ENCODE measurements at regions not wholly inside any gene's neighbourhood (a gene's known extent, or its start where the extent isn't known, plus 50 kb on each side); places are given as distances from the start of the nearest gene placed in this dataset.

DNA sequence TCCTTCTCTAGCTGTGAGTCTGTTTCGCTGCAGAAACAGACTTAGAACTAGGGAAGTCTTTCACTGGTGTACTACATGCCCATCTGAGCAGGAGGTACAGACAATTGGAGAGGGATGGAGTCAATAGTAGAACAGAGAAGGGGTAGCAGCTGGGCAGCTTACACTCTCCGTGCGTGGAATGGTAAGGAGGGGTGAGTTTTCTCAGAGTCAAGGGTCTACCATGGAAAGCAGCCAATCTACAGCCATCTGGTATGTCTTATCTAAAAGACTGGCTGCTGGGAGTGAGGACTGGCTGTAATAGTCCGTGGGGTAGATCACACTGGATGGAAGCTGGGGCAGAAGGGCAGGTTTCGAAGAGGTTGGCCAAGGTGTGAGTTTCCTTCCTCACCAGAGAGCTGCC lies 137.3 kb upstream of the TENM4 start:
- Mint-ChIP-seq H3K4me3 (no peak overlapping the region), H3K27ac (no peak overlapping the region), H3K27me3 (ENCODE audit: low read depth) (no peaks in the 10 kb centered on the region), H3K9me3 (peaks cover 4% of the 10 kb centered on the region), H3K36me3 (ENCODE audit: low read depth) (no peaks in the 10 kb centered on the region), H3K4me1 (ENCODE audit: low read depth) (no peaks in the 10 kb centered on the region)
- no peak for DNase-seq (ENCODE audit: low spot score)

GRCh38 chr11:79575701-79576100 lies 134.9 kb upstream of the TENM4 start:
- no peak overlapping the region for H3K27ac Mint-ChIP-seq
- no peaks in the 10 kb centered on the region for H3K27me3 Mint-ChIP-seq (ENCODE audit: low read depth)
- H3K4me3 Mint-ChIP-seq = no peak overlapping the region
- peaks cover 4% of the 10 kb centered on the region for H3K9me3 Mint-ChIP-seq
- no peaks in the 10 kb centered on the region for H3K4me1 Mint-ChIP-seq (ENCODE audit: low read depth)
- no peaks in the 10 kb centered on the region for H3K36me3 Mint-ChIP-seq (ENCODE audit: low read depth)
- DNase-seq (ENCODE audit: low spot score) = no peak

- Mint-ChIP-seq H3K4me1 (ENCODE audit: low read depth) (no peaks in the 10 kb centered on the region), H3K36me3 (ENCODE audit: low read depth) (no peaks in the 10 kb centered on the region), H3K9me3 (peaks cover 14% of the 10 kb centered on the region), H3K4me3 (no peak overlapping the region), H3K27ac (no peak overlapping the region), H3K27me3 (ENCODE audit: low read depth) (no peaks in the 10 kb centered on the region)
- no peak for DNase-seq (ENCODE audit: low spot score)
These were observed 129.3 kb upstream of the TENM4 start for GRCh38 chr11:79570104-79570503.

GRCh38 chr11:79564288-79564925 lies 123.6 kb upstream of the TENM4 start:
- Mint-ChIP-seq H3K27ac (no peak overlapping the region), H3K9me3 (peaks cover 11% of the 10 kb centered on the region)

DNA sequence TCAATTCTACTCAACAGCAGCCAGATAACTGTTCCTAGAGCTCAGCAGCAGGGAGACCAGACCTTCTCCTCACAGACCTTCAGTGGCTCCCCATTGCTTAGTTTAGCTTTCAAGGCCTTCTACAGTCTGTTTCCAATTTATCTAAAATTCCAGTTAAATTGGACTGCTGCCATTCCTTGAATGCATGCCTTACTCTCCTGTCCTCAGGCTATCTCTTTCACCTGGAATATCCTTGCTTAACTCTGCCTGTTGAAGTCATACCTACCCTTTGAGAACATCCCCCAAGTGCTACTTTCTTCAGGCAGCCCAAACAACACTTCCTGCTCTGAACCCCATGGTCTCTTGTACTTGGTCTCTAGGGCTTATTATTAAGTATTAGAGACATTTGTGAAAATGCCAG lies 120.7 kb upstream of the TENM4 start:
- DNase-seq (ENCODE audit: low spot score) = no peak
- Mint-ChIP-seq H3K4me1 (ENCODE audit: low read depth) (no peaks in the 10 kb centered on the region), H3K27me3 (ENCODE audit: low read depth) (no peaks in the 10 kb centered on the region), H3K27ac (no peak overlapping the region), H3K36me3 (ENCODE audit: low read depth) (no peaks in the 10 kb centered on the region), H3K9me3 (peaks cover 16% of the 10 kb centered on the region), H3K4me3 (no peak overlapping the region)

More at GRCh38 chr11:79564288-79564925, 123.6 kb upstream of the TENM4 start:
- H3K36me3 Mint-ChIP-seq (ENCODE audit: low read depth) = no peaks in the 10 kb centered on the region
- H3K27me3 Mint-ChIP-seq (ENCODE audit: low read depth) = no peaks in the 10 kb centered on the region
- no peak for DNase-seq (ENCODE audit: low spot score)
- H3K4me3 Mint-ChIP-seq = no peak overlapping the region
- no peaks in the 10 kb centered on the region for H3K4me1 Mint-ChIP-seq (ENCODE audit: low read depth)

- Mint-ChIP-seq H3K4me1 (ENCODE audit: low read depth) (no peaks in the 10 kb centered on the region), H3K9me3 (no peaks in the 10 kb centered on the region), H3K4me3 (no peak overlapping the region), H3K27ac (no peak overlapping the region), H3K36me3 (ENCODE audit: low read depth) (no peaks in the 10 kb centered on the region), H3K27me3 (ENCODE audit: low read depth) (no peaks in the 10 kb centered on the region)
- no peak for DNase-seq (ENCODE audit: low spot score)
These were observed 110.0 kb upstream of the TENM4 start for GRCh38 chr11:79550809-79551208.

- H3K9me3 Mint-ChIP-seq = no peaks in the 10 kb centered on the region
- DNase-seq (ENCODE audit: low spot score) = no peak
- no peaks in the 10 kb centered on the region for H3K27me3 Mint-ChIP-seq (ENCODE audit: low read depth)
- H3K27ac Mint-ChIP-seq = no peak overlapping the region
- H3K4me3 Mint-ChIP-seq = no peak overlapping the region
- H3K36me3 Mint-ChIP-seq (ENCODE audit: low read depth) = no peaks in the 10 kb centered on the region
- no peaks in the 10 kb centered on the region for H3K4me1 Mint-ChIP-seq (ENCODE audit: low read depth)
These were observed 106.4 kb upstream of the TENM4 start for GRCh38 chr11:79547256-79547655.

GRCh38 chr11:79546351-79546750 lies 105.5 kb upstream of the TENM4 start:
- Mint-ChIP-seq H3K36me3 (ENCODE audit: low read depth) (no peaks in the 10 kb centered on the region), H3K4me1 (ENCODE audit: low read depth) (no peaks in the 10 kb centered on the region), H3K27ac (no peak overlapping the region), H3K4me3 (no peak overlapping the region), H3K9me3 (no peaks in the 10 kb centered on the region), H3K27me3 (ENCODE audit: low read depth) (no peaks in the 10 kb centered on the region)
- no peak for DNase-seq (ENCODE audit: low spot score)

GRCh38 chr11:79544361-79544760 lies 103.5 kb upstream of the TENM4 start:
- Mint-ChIP-seq H3K9me3 (no peaks in the 10 kb centered on the region), H3K36me3 (ENCODE audit: low read depth) (no peaks in the 10 kb centered on the region), H3K4me1 (ENCODE audit: low read depth) (no peaks in the 10 kb centered on the region), H3K4me3 (no peak overlapping the region), H3K27me3 (ENCODE audit: low read depth) (no peaks in the 10 kb centered on the region), H3K27ac (no peak overlapping the region)
- no peak for DNase-seq (ENCODE audit: low spot score)

DNA sequence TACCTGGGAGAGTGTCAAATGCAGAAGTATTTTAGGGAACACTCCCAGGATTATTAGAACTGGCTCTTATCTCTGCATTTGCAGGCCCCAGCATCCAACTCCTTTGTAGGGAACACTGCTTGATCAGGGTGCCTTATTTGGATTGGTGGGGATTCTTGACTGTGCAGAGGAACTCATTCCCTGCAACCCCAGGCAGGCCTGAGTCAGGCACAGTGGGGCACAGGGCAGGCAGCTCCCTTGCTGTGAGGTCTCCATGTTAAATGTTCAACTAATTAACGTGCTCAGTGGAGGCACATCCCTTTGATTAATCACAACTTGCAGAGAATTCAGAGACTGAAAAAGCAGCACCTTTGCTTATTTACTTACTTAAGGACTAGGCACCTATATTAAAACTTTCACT lies 102.3 kb upstream of the TENM4 start:
- Mint-ChIP-seq H3K9me3 (no peaks in the 10 kb centered on the region), H3K27ac (no peak overlapping the region), H3K36me3 (ENCODE audit: low read depth) (no peaks in the 10 kb centered on the region), H3K4me1 (ENCODE audit: low read depth) (no peaks in the 10 kb centered on the region), H3K27me3 (ENCODE audit: low read depth) (no peaks in the 10 kb centered on the region), H3K4me3 (no peak overlapping the region)
- DNase-seq (ENCODE audit: low spot score) = no peak

DNA sequence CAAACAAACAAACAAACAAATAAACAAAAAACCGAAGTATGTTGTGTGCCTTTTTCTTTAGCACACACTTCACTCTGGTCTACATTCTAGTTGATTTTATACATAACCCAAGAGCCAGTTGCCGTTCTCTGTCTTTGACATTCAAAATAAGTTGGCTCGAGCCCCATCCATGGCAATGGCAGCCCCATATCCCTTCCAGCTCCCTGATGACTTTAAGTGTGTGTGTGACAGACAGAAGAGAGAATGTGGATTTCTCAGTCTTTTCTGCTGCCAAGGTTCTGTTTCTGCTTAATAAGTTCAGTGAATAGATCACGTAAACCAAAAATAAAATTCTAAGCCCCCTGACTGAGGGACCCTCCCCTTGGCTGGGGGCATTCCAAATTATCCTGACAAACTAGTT lies 100.6 kb upstream of the TENM4 start:
- no peaks in the 10 kb centered on the region for H3K36me3 Mint-ChIP-seq (ENCODE audit: low read depth)
- no peaks in the 10 kb centered on the region for H3K4me1 Mint-ChIP-seq (ENCODE audit: low read depth)
- no peak overlapping the region for H3K27ac Mint-ChIP-seq
- no peaks in the 10 kb centered on the region for H3K27me3 Mint-ChIP-seq (ENCODE audit: low read depth)
- DNase-seq (ENCODE audit: low spot score) = no peak
- H3K4me3 Mint-ChIP-seq = no peak overlapping the region
- H3K9me3 Mint-ChIP-seq = no peaks in the 10 kb centered on the region

DNA sequence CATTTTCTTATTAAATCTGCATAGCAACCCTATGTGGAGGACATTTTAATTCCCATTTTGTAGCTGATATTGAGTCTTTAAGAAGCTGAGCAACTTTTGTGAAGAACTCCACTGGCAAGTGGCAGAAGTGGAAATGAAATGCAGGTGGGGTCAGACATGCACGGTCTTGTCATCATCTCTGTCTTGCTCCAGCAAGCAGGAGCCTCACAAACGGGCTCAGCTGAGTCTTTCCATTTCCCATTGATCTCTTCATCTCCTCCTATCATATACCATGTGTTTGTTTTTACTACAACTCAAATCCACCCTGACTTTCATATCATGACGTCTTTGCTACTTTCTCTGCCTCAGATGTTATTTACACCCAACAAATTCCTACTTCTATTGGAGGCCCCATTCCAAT lies 97.9 kb upstream of the TENM4 start:
- Mint-ChIP-seq H3K27ac (no peak overlapping the region), H3K4me3 (no peak overlapping the region), H3K36me3 (ENCODE audit: low read depth) (no peaks in the 10 kb centered on the region), H3K9me3 (no peaks in the 10 kb centered on the region), H3K4me1 (ENCODE audit: low read depth) (no peaks in the 10 kb centered on the region), H3K27me3 (ENCODE audit: low read depth) (no peaks in the 10 kb centered on the region)
- DNase-seq (ENCODE audit: low spot score) = no peak

DNA sequence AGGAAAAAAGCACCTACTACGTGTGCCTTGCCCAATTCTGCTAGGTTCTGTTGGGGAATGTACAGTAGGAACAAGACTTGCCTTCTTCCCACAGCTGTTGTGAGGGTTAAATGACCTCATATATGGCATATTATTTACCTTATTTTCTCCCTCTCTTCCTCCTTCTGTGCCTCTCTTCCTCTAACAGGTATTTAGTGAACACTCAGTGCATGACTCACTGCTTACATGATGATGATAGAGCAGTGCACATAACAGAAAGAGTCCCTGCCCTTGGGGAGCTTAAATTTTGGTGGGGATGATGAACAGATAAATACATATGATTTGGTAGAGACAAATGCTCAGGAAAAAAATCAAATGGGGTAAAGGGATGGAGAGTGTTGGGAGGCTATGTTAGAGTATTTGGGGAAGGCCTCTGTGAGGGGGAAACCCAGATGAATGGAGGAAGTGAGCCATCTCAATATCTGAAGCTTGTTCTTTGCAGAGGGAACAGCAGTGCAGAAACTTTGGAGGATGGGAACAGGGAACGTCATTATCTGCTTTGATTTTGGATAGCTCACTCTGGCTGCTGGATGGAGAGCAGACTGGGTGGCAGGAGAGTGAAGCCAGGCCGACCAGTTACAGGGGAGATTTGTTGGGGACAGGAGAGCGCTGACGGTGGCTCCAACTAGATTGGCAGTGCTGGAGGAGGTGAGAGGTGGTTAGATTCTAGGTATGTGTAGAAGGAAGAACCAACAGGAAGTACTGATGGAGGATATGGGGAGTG lies 95.5 kb upstream of the TENM4 start:
- no peaks in the 10 kb centered on the region for H3K9me3 Mint-ChIP-seq
- no peaks in the 10 kb centered on the region for H3K4me1 Mint-ChIP-seq (ENCODE audit: low read depth)
- no peak for DNase-seq (ENCODE audit: low spot score)
- H3K27me3 Mint-ChIP-seq (ENCODE audit: low read depth) = no peaks in the 10 kb centered on the region
- H3K4me3 Mint-ChIP-seq = no peak overlapping the region
- no peaks in the 10 kb centered on the region for H3K36me3 Mint-ChIP-seq (ENCODE audit: low read depth)
- H3K27ac Mint-ChIP-seq = no peak overlapping the region

DNA sequence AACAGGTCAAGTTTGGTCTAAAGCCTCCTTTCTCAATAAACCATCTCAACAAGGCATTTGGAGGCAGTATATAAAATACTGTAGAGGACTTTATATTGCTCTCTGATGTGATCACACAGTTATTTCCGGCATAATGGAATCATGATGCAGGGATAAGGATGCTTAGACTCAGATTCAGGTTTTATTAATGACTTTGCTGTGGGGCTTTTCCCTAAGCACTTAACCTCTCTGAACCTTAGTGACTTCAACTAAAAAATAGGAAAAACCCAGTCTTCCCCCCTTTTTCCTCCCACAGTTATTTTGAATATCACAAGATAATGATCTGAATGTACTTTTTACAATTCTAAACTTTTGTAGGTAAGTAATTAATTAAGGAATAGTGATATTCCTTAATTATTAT lies 94.8 kb upstream of the TENM4 start:
- H3K4me3 Mint-ChIP-seq = no peak overlapping the region
- no peaks in the 10 kb centered on the region for H3K36me3 Mint-ChIP-seq (ENCODE audit: low read depth)
- no peaks in the 10 kb centered on the region for H3K27me3 Mint-ChIP-seq (ENCODE audit: low read depth)
- no peak for DNase-seq (ENCODE audit: low spot score)
- H3K27ac Mint-ChIP-seq = no peak overlapping the region
- H3K4me1 Mint-ChIP-seq (ENCODE audit: low read depth) = no peaks in the 10 kb centered on the region
- no peaks in the 10 kb centered on the region for H3K9me3 Mint-ChIP-seq

- no peak overlapping the region for H3K27ac Mint-ChIP-seq
- DNase-seq (ENCODE audit: low spot score) = no peak
- H3K36me3 Mint-ChIP-seq (ENCODE audit: low read depth) = no peaks in the 10 kb centered on the region
These were observed 84.4 kb upstream of the TENM4 start for GRCh38 chr11:79525257-79525656.

More at GRCh38 chr11:79525257-79525656, 84.4 kb upstream of the TENM4 start:
- no peaks in the 10 kb centered on the region for H3K9me3 Mint-ChIP-seq
- H3K4me3 Mint-ChIP-seq = no peak overlapping the region
- H3K27me3 Mint-ChIP-seq (ENCODE audit: low read depth) = no peaks in the 10 kb centered on the region
- no peaks in the 10 kb centered on the region for H3K4me1 Mint-ChIP-seq (ENCODE audit: low read depth)

All from T-helper 2 cell treated with Interferon-gamma antibody and Interleukin-4, amounts not matched to agents 5 μg/mL and 100 μg/mL, for 36 hours (primary cell).